Osteocyte (in vitro differentiated cells): ENCODE measurements at regions not wholly inside any gene's neighbourhood (a gene's known extent, or its start where the extent isn't known, plus 50 kb on each side); places are given as distances from the start of the nearest gene placed in this dataset.
A peak's percentile ranks its signal among the peaks of the same experiment; 100 is the strongest.

ENCODE experiments used
- DNase-seq: peaks from one replicate; pipeline ENCODE4 v3.0.0; 2021; ENCODE audit warnings: mixed read lengths; ENCODE audit not compliant: unreplicated experiment; ENCODE audit errors: extremely low spot score
- H3K27ac Mint-ChIP-seq: one replicate; pipeline ENCODE4 v1.8.0; 2021; ENCODE audit warnings: mild to moderate bottlenecking, mixed read lengths; ENCODE audit not compliant: unreplicated experiment
- H3K27me3 Mint-ChIP-seq: one replicate; pipeline ENCODE4 v1.8.0; 2021; ENCODE audit warnings: mixed read lengths; ENCODE audit not compliant: unreplicated experiment
- H3K36me3 Mint-ChIP-seq: one replicate; pipeline ENCODE4 v1.8.0; 2021; ENCODE audit warnings: mixed read lengths; ENCODE audit not compliant: unreplicated experiment
- H3K4me1 Mint-ChIP-seq: one replicate; pipeline ENCODE4 v1.8.0; 2021; ENCODE audit warnings: mixed read lengths; ENCODE audit not compliant: unreplicated experiment
- H3K4me3 Mint-ChIP-seq: one replicate; pipeline ENCODE4 v1.8.0; 2021; ENCODE audit warnings: mild to moderate bottlenecking, moderate library complexity, mixed read lengths; ENCODE audit not compliant: unreplicated experiment
- H3K9me3 Mint-ChIP-seq: one replicate; pipeline ENCODE4 v1.8.0; 2021; ENCODE audit warnings: mixed read lengths; ENCODE audit not compliant: unreplicated experiment
- TF ChIP-seq, protein P1 (sequence below): fragments of 200-600 bp; sonication (generic); IDR thresholded peaks from 2 replicates; pipeline ENCODE4 v1.5.0; 2021; ENCODE audit warnings: antibody characterized with exemption, mild to moderate bottlenecking, moderate library complexity

DNA sequence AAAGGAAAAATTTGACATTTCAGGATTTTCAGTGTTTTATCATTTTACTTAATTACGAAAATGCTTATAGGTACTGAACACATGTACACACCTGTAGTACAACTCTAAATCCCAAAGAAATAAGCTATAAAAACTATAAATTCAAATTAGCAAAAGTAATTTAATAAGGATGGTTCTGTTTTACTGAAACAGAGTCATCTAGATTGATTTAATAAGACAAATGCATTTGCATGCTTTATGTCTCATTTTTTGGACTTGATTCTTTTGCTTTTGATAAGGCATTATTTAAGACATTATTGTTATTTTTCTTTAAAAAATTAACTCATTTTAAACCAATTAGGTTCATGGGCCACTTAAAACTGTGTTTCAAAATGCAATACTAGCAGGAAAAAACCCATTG lies 201.2 kb downstream of the PIK3R1 start:
- TF ChIP-seq, protein P1, sequence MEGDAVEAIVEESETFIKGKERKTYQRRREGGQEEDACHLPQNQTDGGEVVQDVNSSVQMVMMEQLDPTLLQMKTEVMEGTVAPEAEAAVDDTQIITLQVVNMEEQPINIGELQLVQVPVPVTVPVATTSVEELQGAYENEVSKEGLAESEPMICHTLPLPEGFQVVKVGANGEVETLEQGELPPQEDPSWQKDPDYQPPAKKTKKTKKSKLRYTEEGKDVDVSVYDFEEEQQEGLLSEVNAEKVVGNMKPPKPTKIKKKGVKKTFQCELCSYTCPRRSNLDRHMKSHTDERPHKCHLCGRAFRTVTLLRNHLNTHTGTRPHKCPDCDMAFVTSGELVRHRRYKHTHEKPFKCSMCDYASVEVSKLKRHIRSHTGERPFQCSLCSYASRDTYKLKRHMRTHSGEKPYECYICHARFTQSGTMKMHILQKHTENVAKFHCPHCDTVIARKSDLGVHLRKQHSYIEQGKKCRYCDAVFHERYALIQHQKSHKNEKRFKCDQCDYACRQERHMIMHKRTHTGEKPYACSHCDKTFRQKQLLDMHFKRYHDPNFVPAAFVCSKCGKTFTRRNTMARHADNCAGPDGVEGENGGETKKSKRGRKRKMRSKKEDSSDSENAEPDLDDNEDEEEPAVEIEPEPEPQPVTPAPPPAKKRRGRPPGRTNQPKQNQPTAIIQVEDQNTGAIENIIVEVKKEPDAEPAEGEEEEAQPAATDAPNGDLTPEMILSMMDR, result no peak
- Mint-ChIP-seq H3K9me3 (no peaks in the 10 kb centered on the region), H3K27ac (no peak overlapping the region), H3K36me3 (no peaks in the 10 kb centered on the region), H3K4me1 (peaks cover 39% of the 10 kb centered on the region), H3K27me3 (no peaks in the 10 kb centered on the region), H3K4me3 (no peak overlapping the region)
- DNase-seq, result no peak

DNA sequence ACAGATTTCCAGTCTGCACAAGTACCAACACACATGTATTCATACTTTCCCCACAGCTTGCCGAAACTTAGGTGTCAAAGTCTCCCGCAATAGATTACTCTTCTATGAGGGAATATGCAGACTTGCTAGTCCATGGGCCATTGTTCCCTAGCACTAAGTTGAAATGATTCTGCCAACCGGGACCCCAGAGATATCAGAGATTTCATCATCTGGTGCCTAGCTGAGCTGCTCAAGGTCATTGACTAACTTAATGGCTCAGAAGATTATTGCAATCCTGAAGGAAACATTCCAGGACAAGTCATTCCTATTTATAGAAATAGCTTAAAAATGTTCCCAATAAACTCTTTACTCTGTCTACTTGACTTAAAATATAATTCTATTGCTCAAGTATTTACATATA lies 202.6 kb downstream of the PIK3R1 start:
- H3K4me1 Mint-ChIP-seq, result peaks cover 42% of the 10 kb centered on the region

DNA sequence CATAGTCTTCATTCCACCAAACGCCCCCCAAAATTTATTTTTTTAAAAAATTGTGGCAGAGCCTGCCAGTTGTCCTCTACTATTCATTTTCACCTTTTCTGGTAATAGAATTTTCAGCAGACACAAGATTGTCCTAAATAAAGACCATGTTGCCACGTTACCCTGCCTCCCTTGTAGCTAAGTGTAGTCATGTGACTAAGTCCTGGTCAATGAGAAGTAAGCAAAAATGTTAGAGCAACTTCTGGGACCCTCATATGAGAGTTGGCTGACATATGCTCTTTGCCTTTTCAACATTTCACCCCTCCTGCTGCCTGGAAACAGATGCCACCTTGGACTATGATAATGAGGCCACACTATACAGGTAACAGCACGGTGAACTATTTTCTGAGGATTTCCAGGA lies 203.1 kb downstream of the PIK3R1 start:
- TF ChIP-seq, protein P1, result no peak
- Mint-ChIP-seq H3K27me3 (no peaks in the 10 kb centered on the region), H3K4me3 (no peak overlapping the region), H3K27ac (peak overlapping the region; percentile 65), H3K4me1 (peaks cover 42% of the 10 kb centered on the region), H3K36me3 (no peaks in the 10 kb centered on the region), H3K9me3 (no peaks in the 10 kb centered on the region)
- no peak for DNase-seq

More for the DNA sequence above, 202.6 kb downstream of the PIK3R1 start:
- no peaks in the 10 kb centered on the region for H3K9me3 Mint-ChIP-seq
- TF ChIP-seq, protein P1, result no peak
- H3K27me3 Mint-ChIP-seq, result no peaks in the 10 kb centered on the region
- H3K4me3 Mint-ChIP-seq, result no peak overlapping the region
- H3K27ac Mint-ChIP-seq, result peak overlapping the region; percentile 65
- no peaks in the 10 kb centered on the region for H3K36me3 Mint-ChIP-seq
- no peak for DNase-seq

DNA sequence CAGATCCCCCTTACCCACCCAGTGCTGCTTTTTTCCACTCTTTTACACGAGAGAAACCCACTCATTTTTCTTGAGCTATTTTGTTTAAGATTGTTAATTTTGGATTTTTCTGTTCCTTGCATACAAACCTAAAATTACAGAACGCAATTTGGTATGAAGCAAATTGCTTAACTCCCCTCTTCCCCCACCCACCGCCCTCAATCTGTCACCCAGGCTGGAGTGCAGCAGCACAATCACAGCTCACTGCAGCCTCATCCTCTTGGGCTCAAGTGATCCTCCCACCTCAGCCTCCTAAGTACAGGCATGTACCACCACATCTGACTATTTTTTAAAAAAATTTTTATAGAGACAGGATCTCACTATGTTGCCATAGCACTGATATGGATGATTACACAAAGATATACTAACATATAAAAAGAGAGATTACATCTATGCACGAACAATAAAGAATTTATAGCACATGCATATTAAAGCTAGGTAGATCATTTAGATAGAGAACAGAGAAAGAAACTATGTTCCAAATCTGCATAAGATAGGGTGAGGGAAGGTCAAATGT lies 203.6 kb downstream of the PIK3R1 start:
- no peaks in the 10 kb centered on the region for H3K9me3 Mint-ChIP-seq
- no peaks in the 10 kb centered on the region for H3K27me3 Mint-ChIP-seq
- H3K4me1 Mint-ChIP-seq, result peaks cover 42% of the 10 kb centered on the region
- no peak for DNase-seq
- TF ChIP-seq, protein P1, result no peak
- no peaks in the 10 kb centered on the region for H3K36me3 Mint-ChIP-seq
- peak overlapping the region; percentile 65 for H3K27ac Mint-ChIP-seq
- no peak overlapping the region for H3K4me3 Mint-ChIP-seq

DNA sequence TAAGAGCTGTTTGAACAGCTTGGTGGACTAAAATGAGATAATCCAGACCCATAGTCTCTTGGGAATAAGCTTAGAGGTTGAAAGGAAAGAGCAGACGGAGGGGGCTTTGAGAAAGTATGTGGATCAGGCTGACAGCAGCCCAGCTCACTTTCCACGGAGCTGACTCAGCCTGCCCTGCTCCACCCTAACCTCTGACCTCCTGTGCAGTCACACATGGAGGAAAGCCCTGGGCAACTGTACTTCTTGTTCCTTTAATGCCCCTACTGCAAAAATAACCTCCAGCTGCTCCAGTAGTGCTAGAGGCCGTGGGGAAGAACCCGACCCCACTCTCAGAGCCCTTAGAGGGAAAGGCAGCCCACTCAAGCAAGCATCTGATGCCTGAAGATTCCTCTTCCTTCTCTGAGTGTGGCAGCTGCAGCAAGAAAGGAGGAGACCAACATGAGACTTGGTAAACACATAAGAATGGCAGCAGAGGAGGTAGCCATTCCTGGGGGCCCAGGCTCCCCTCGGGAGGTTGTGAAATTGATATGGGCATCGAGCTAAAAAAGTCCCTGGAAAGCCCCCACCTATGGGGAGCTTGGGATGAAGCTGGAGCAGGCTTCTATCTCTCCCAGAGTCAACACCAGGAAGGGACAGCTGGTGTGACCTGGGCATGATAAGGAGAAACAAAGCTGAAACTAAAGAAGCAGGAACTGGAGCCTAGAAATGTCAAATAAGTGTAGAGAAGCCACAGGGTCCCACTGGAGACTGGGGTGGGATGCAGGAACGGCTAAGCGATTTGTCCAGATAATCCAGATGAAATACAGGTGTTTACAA lies 204.3 kb downstream of the PIK3R1 start:
- Mint-ChIP-seq H3K9me3 (no peaks in the 10 kb centered on the region), H3K4me1 (peaks cover 44% of the 10 kb centered on the region), H3K36me3 (no peaks in the 10 kb centered on the region), H3K27me3 (no peaks in the 10 kb centered on the region), H3K4me3 (no peak overlapping the region), H3K27ac (peak overlapping the region; percentile 65)
- no peak for DNase-seq
- TF ChIP-seq, protein P1, result no peak
